ENCODE measurements at regions not wholly inside any gene's neighbourhood (a gene's known extent, or its start where the extent isn't known, plus 50 kb on each side); places are given as distances from the start of the nearest gene placed in this dataset.

DNA sequence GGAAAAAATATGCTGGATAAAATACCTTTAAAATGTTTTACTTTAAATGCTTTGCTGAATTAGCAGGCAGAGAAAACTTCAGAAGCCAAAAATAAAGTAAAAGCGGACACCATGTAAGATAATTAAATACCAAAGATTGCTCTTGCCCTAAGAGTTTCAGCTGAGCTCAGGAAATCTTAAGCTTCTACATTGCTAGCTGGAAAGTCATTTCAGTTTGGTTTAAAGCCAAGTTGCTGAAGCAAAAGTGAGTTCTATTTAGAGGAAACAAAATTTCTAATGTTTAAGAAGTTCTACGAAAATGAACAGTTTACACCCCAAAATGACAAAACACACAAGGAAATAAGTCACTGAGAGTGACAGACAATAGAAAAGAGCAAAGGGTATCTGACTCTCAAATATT lies 310.0 kb downstream of the ADAMTS20 start:
- POLR2A ChIA-PET (ENCODE audit: unreplicated experiment), result no interaction called here
- no peak for TF ChIP-seq EZH2 (IDR thresholded peaks at IDR 0.05; ENCODE audit: low read length, unreplicated experiment)
- TF ChIP-seq EZH2phosphoT487 (IDR thresholded peaks at IDR 0.05; ENCODE audit: borderline replicate concordance, low read length), result no peak
- TF ChIP-seq, protein P1, sequence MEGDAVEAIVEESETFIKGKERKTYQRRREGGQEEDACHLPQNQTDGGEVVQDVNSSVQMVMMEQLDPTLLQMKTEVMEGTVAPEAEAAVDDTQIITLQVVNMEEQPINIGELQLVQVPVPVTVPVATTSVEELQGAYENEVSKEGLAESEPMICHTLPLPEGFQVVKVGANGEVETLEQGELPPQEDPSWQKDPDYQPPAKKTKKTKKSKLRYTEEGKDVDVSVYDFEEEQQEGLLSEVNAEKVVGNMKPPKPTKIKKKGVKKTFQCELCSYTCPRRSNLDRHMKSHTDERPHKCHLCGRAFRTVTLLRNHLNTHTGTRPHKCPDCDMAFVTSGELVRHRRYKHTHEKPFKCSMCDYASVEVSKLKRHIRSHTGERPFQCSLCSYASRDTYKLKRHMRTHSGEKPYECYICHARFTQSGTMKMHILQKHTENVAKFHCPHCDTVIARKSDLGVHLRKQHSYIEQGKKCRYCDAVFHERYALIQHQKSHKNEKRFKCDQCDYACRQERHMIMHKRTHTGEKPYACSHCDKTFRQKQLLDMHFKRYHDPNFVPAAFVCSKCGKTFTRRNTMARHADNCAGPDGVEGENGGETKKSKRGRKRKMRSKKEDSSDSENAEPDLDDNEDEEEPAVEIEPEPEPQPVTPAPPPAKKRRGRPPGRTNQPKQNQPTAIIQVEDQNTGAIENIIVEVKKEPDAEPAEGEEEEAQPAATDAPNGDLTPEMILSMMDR (conservative IDR thresholded peaks at IDR 0.05; ENCODE audit: low read depth, low read length), result no peak
- intact Hi-C loops (cut with micrococcal nuclease), result no loop called here
- Histone ChIP-seq H3K4me3 (ENCODE audit: low read length) (no peak overlapping the region), H2AFZ (ENCODE audit: low read length) (no peak overlapping the region), H3K27ac (ENCODE audit: low read length) (no peak overlapping the region), H3K9ac (ENCODE audit: low read length) (no peak overlapping the region), H3K4me1 (ENCODE audit: insufficient read depth, low read length) (no peaks in the 10 kb centered on the region), H4K20me1 (ENCODE audit: low read length) (no peaks in the 10 kb centered on the region), H3K9me3 (ENCODE audit: low read length) (no peaks in the 10 kb centered on the region), H3K27me3 (ENCODE audit: low read length) (no peaks in the 10 kb centered on the region), H3K4me2 (ENCODE audit: low read length) (no peak overlapping the region), H3F3A (ENCODE audit: low read length, unreplicated experiment) (no peaks in the 10 kb centered on the region), H3K36me3 (ENCODE audit: low read depth, low read length) (no peaks in the 10 kb centered on the region), H3K9me2 (replicated peaks; ENCODE audit: low read length) (no peaks in the 10 kb centered on the region), H3K79me2 (ENCODE audit: low read length) (no peaks in the 10 kb centered on the region)
- no peak for ATAC-seq
- CTCF ChIA-PET, result no interaction called here
- no peak for DNase-seq
- BruUV-seq (replicated peaks), result no TSS peak

DNA sequence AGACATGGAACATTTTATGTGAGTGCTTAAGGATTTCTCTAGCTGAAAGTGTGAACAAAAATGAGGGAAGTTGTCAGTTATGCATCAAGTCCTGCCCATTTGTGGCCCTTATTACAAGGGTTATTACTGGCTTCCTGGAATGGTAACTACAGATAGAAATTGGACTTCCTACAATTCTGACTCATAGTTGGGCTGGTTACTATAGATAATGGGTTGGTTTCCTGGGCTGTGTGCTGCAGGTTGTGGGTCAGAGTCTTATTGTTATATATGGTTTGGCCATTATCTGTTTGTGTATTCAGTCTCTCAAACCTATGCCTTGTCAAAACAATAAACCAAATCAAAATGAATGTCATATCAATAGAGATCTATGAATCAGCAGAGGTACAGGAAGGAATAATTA lies 313.7 kb downstream of the ADAMTS20 start:
- Histone ChIP-seq H2AFZ (ENCODE audit: low read length) (no peak overlapping the region), H3F3A (ENCODE audit: low read length, unreplicated experiment) (no peaks in the 10 kb centered on the region), H3K36me3 (ENCODE audit: low read depth, low read length) (no peaks in the 10 kb centered on the region), H4K20me1 (ENCODE audit: low read length) (no peaks in the 10 kb centered on the region), H3K27ac (ENCODE audit: low read length) (no peak overlapping the region), H3K79me2 (ENCODE audit: low read length) (no peaks in the 10 kb centered on the region), H3K27me3 (ENCODE audit: low read length) (no peaks in the 10 kb centered on the region), H3K4me2 (ENCODE audit: low read length) (no peak overlapping the region), H3K9me2 (replicated peaks; ENCODE audit: low read length) (no peaks in the 10 kb centered on the region), H3K4me1 (ENCODE audit: insufficient read depth, low read length) (no peaks in the 10 kb centered on the region), H3K4me3 (ENCODE audit: low read length) (no peak overlapping the region), H3K9ac (ENCODE audit: low read length) (no peak overlapping the region), H3K9me3 (ENCODE audit: low read length) (no peaks in the 10 kb centered on the region)
- intact Hi-C loops (cut with micrococcal nuclease), result no loop called here
- peak; percentile 5 for DNase-seq
- TF ChIP-seq EZH2 (IDR thresholded peaks at IDR 0.05; ENCODE audit: low read length, unreplicated experiment), result no peak
- TF ChIP-seq EZH2phosphoT487 (IDR thresholded peaks at IDR 0.05; ENCODE audit: borderline replicate concordance, low read length), result no peak
- TF ChIP-seq, protein P1 (conservative IDR thresholded peaks at IDR 0.05; ENCODE audit: low read depth, low read length), result no peak
- BruUV-seq (replicated peaks), result no TSS peak
- ATAC-seq, result peak; percentile 43; the same call in 1 of the 2 replicates
- ChIA-PET CTCF (no interaction called here), POLR2A (ENCODE audit: unreplicated experiment) (no interaction called here)

DNA sequence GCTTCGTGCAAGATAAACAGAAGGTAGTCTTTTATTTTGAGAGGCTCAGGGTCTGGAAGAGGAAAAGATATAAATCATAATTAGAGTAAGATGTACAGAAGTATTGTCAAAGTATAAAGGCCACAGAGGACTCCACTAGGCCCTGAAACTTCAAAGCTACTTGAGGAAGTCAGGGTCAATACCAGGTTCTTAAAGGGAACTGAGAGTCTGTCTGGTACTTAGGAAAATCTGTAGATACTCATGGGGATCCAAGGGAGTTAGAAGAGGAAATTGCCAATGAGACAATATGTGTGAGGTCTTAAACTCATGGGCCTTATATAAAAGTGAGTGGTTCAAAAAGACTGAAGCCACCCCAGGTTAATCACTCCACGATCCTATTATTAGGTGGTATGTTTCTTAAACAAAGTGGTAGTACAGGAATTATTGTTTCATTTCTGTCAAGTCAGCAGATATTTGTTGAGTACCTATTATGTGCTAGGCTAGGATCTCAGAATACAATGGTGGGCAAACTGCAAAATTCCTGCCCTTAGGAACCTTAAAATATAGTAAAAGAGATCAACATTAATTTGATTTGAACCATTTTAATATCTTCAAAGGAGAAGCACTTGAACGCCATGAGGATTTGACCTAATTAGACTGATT lies 314.6 kb downstream of the ADAMTS20 start:
- no peaks in the 10 kb centered on the region for H3F3A ChIP-seq (ENCODE audit: low read length, unreplicated experiment)
- no peak overlapping the region for H3K4me2 ChIP-seq (ENCODE audit: low read length)
- H2AFZ ChIP-seq (ENCODE audit: low read length), result no peak overlapping the region
- no peaks in the 10 kb centered on the region for H3K27me3 ChIP-seq (ENCODE audit: low read length)
- no peak overlapping the region for H3K27ac ChIP-seq (ENCODE audit: low read length)
- ChIA-PET CTCF (no interaction called here), POLR2A (ENCODE audit: unreplicated experiment) (no interaction called here)
- no peaks in the 10 kb centered on the region for H3K9me3 ChIP-seq (ENCODE audit: low read length)
- ATAC-seq, result no peak
- TF ChIP-seq, protein P1 (conservative IDR thresholded peaks at IDR 0.05; ENCODE audit: low read depth, low read length), result no peak
- TF ChIP-seq EZH2phosphoT487 (IDR thresholded peaks at IDR 0.05; ENCODE audit: borderline replicate concordance, low read length), result no peak
- no peak for TF ChIP-seq EZH2 (IDR thresholded peaks at IDR 0.05; ENCODE audit: low read length, unreplicated experiment)
- intact Hi-C loops (cut with micrococcal nuclease), result no loop called here
- no peak overlapping the region for H3K9ac ChIP-seq (ENCODE audit: low read length)
- no peaks in the 10 kb centered on the region for H3K36me3 ChIP-seq (ENCODE audit: low read depth, low read length)
- no peaks in the 10 kb centered on the region for H3K79me2 ChIP-seq (ENCODE audit: low read length)
- no peak for DNase-seq
- no peak overlapping the region for H3K4me3 ChIP-seq (ENCODE audit: low read length)
- no TSS peak for BruUV-seq (replicated peaks)
- H3K9me2 ChIP-seq (replicated peaks; ENCODE audit: low read length), result no peaks in the 10 kb centered on the region
- H3K4me1 ChIP-seq (ENCODE audit: insufficient read depth, low read length), result no peaks in the 10 kb centered on the region
- H4K20me1 ChIP-seq (ENCODE audit: low read length), result no peaks in the 10 kb centered on the region

Measured in PC-3 (cell line).